GM12878 (cell line): ENCODE measurements at regions not wholly inside any gene's neighbourhood (a gene's known extent, or its start where the extent isn't known, plus 50 kb on each side); places are given as distances from the start of the nearest gene placed in this dataset.

Experiments used
- ATAC-seq: fragments of 200-7000 bp; cut with Tn5 transposase; 3 replicates; pipeline ENCODE4 v1.9.1; 2020; ENCODE audit warnings: mild to moderate bottlenecking, moderate library complexity
- BruUV-seq: library from RNA; stranded (reverse); fragments of 400-500 nt; replicated peaks from 2 replicates; lab custom pipeline; 2021; lab: Mats Ljungman, UMichigan
- CTCF ChIA-PET: fragments of 300-600 bp; sonication (Branson Sonifier 250); formaldehyde crosslinking; extraction: SDS; loops from one replicate; lab custom pipeline; 2021; ENCODE audit warnings: inconsistent platforms; lab: Yijun Ruan, JAX
- POLR2A ChIA-PET: fragments of 350-600 bp; formaldehyde crosslinking; extraction: SDS; loops from one replicate; lab custom pipeline; 2021; ENCODE audit warnings: inconsistent platforms; lab: Charles Lee
- RAD21 ChIA-PET: fragments of 300-600 bp; sonication (Branson Sonifier 250); formaldehyde crosslinking; loops from one replicate; lab custom pipeline; 2023; ENCODE audit warnings: antibody characterized with exemption; ENCODE audit not compliant: unreplicated experiment; lab: Charles Lee
- SMC1A ChIA-PET: fragments of 300-600 bp; sonication (Branson Sonifier 250); formaldehyde crosslinking; loops from one replicate; lab custom pipeline; 2023; ENCODE audit not compliant: unreplicated experiment, uncharacterized antibody; lab: Charles Lee
- DNase-seq: peaks from one replicate; pipeline ENCODE4 v3.0.0-alpha.2; 2011; ENCODE audit warnings: low read depth, low spot score
- FAIRE-seq: peaks from 3 replicates; lab custom pipeline; 2011; peaks lifted over from hg19 to GRCh38; lab: Jason Lieb, UNC
- H2AFZ ChIP-seq: 2 replicates; pipeline ENCODE4 v1.6.0; 2011; ENCODE audit warnings: low read depth, low read length, control low read depth; ENCODE audit not compliant: control insufficient read depth
- H3K27ac ChIP-seq: 2 replicates; pipeline ENCODE4 v1.5.1; 2011; ENCODE audit warnings: control low read depth; ENCODE audit not compliant: control insufficient read depth, insufficient read depth
- H3K27me3 ChIP-seq, 2 experiments: replicated peaks in 1 of 2; 2 replicates each; pipeline versions ENCODE4 v1.6.0 to v1.6.1; 2011; ENCODE audit warnings: low read length in 1 of 2; ENCODE audit not compliant: control insufficient read depth in 2 of 2, insufficient read depth in 2 of 2
- H3K36me3 ChIP-seq, 2 experiments: 2 replicates each; pipeline ENCODE4 v1.5.1; 2011; ENCODE audit warnings: low read length in 1 of 2; ENCODE audit not compliant: control insufficient read depth in 2 of 2, insufficient read depth in 2 of 2
- H3K4me1 ChIP-seq: 2 replicates; pipeline ENCODE4 v1.6.1; 2011; ENCODE audit warnings: mild to moderate bottlenecking, low read length, moderate library complexity, mixed read lengths; ENCODE audit not compliant: control insufficient read depth, insufficient read depth
- H3K4me2 ChIP-seq: 2 replicates; pipeline ENCODE4 v1.6.0; 2011; ENCODE audit warnings: control low read depth; ENCODE audit not compliant: control insufficient read depth, insufficient read depth
- H3K4me3 ChIP-seq: fragments of 200-600 bp; sonication (generic); 2 replicates; pipeline ENCODE4 v1.5.1; 2016
- H3K79me2 ChIP-seq: 2 replicates; pipeline ENCODE4 v1.6.0; 2011; ENCODE audit warnings: low read length; ENCODE audit not compliant: control insufficient read depth, insufficient read depth
- H3K9ac ChIP-seq: 2 replicates; pipeline ENCODE4 v1.8.0; 2011; ENCODE audit warnings: low read length, control low read depth, mixed read lengths; ENCODE audit not compliant: control insufficient read depth, insufficient read depth
- H3K9me3 ChIP-seq: replicated peaks from 3 replicates; pipeline ENCODE4 v1.5.1; 2011; ENCODE audit warnings: mild to moderate bottlenecking, low read length; ENCODE audit not compliant: control insufficient read depth, insufficient read depth
- H4K20me1 ChIP-seq: 2 replicates; pipeline ENCODE4 v1.6.0; 2011; ENCODE audit not compliant: control insufficient read depth, insufficient read depth
- CREB1 ChIP-seq: IDR thresholded peaks from 2 replicates; pipeline ENCODE4 v1.6.1; 2012; ENCODE audit warnings: low read depth, mild to moderate bottlenecking, inconsistent platforms
- EGR1 ChIP-seq, 2 experiments: IDR thresholded peaks; 1 replicate in 1 of 2; 2 replicates in 1 of 2; pipeline ENCODE4 v1.6.1; 2011 to 2012; ENCODE audit warnings: low read depth in 2 of 2, low read length in 2 of 2, borderline replicate concordance in 1 of 2, mild to moderate bottlenecking in 1 of 2, moderate library complexity in 1 of 2
- FOS ChIP-seq: IDR thresholded peaks from 3 replicates; pipeline ENCODE4 v1.6.1; 2011; ENCODE audit warnings: borderline replicate concordance; ENCODE audit not compliant: insufficient read length; ENCODE audit errors: extremely low read depth
- IKZF2 ChIP-seq, 2 experiments: fragments of 450-650 bp; IDR thresholded peaks; 2 replicates each; pipeline ENCODE4 v1.6.1; 2017; ENCODE audit warnings: mild to moderate bottlenecking in 2 of 2, moderate library complexity in 2 of 2
- KDM1A ChIP-seq: fragments of 200-600 bp; sonication (generic); IDR thresholded peaks from 2 replicates; pipeline ENCODE4 v1.6.1; 2016; ENCODE audit warnings: borderline replicate concordance
- MTA3 ChIP-seq: IDR thresholded peaks from 2 replicates; pipeline ENCODE4 v1.6.1; 2012; ENCODE audit warnings: low read length, inconsistent platforms, borderline replicate concordance
- MYC ChIP-seq: IDR thresholded peaks from 2 replicates; pipeline ENCODE4 v1.6.1; 2011; ENCODE audit warnings: mild to moderate bottlenecking, low read length, moderate library complexity, inconsistent platforms; ENCODE audit not compliant: insufficient read depth, insufficient replicate concordance, insufficient read length, severe bottlenecking
- NFXL1 ChIP-seq: fragments of 450-650 bp; IDR thresholded peaks from 2 replicates; pipeline ENCODE4 v1.6.1; 2017; ENCODE audit warnings: antibody characterized with exemption, mild to moderate bottlenecking, borderline replicate concordance
- NR2C2 ChIP-seq: IDR thresholded peaks from 2 replicates; pipeline ENCODE4 v1.6.1; 2011; ENCODE audit warnings: borderline replicate concordance, low read depth; ENCODE audit not compliant: control insufficient read depth, insufficient read length
- POLR2A ChIP-seq: IDR thresholded peaks from 2 replicates; pipeline ENCODE4 v1.6.1; 2011; ENCODE audit warnings: low read depth, mild to moderate bottlenecking, low read length
- RELA ChIP-seq: fragments of 450-650 bp; IDR thresholded peaks from 2 replicates; pipeline ENCODE4 v1.8.0; 2014; ENCODE audit warnings: borderline replicate concordance; ENCODE audit not compliant: partially characterized antibody
- TCF12 ChIP-seq: IDR thresholded peaks from 2 replicates; pipeline ENCODE4 v1.6.1; 2011; ENCODE audit warnings: low read depth, mild to moderate bottlenecking, low read length
- WRNIP1 ChIP-seq: IDR thresholded peaks from 2 replicates; pipeline ENCODE4 v1.6.1; 2011; ENCODE audit warnings: low read depth, low read length, improper control_type of control experiment, borderline replicate concordance
- ZBED1 ChIP-seq: IDR thresholded peaks from 2 replicates; pipeline ENCODE4 v1.6.1; 2016; ENCODE audit warnings: borderline replicate concordance
- ZBTB33 ChIP-seq: fragments of 450-650 bp; IDR thresholded peaks from 2 replicates; pipeline ENCODE4 v1.6.1; 2017; ENCODE audit warnings: mild to moderate bottlenecking
- ZNF207 ChIP-seq: fragments of 450-650 bp; IDR thresholded peaks from 2 replicates; pipeline ENCODE4 v1.6.1; 2014; ENCODE audit warnings: antibody characterized with exemption, mild to moderate bottlenecking, borderline replicate concordance
- ZNF217 ChIP-seq: fragments of 450-650 bp; IDR thresholded peaks from 2 replicates; pipeline ENCODE4 v1.6.1; 2017; ENCODE audit warnings: antibody characterized with exemption, mild to moderate bottlenecking
- ZNF592 ChIP-seq: fragments of 450-650 bp; IDR thresholded peaks from 2 replicates; pipeline ENCODE4 v1.6.1; 2017; ENCODE audit warnings: mild to moderate bottlenecking, moderate library complexity
- ZSCAN29 ChIP-seq: fragments of 450-650 bp; IDR thresholded peaks from 2 replicates; pipeline ENCODE4 v1.6.1; 2017; ENCODE audit warnings: mild to moderate bottlenecking, moderate library complexity
- WGBS: methylation state at CpG from one replicate; pipeline ENCODE4 v1.1.6; 2016; ENCODE audit warnings: low lambda C conversion rate; ENCODE audit not compliant: insufficient replicate concordance, insufficient coverage; ENCODE audit errors: missing lambda C conversion rate; 5-methylcytosine and 5-hydroxymethylcytosine counted together
- in situ Hi-C: fragments of 300-500 bp; cut with MboI; formaldehyde crosslinking; loops from 9 replicates; pipeline ENCODE4 v1.14.3; 2018; ENCODE audit warnings: mixed read lengths
- intact Hi-C: fragments of 100-400 bp; cut with micrococcal nuclease; formaldehyde crosslinking; loops from one replicate; pipeline ENCODE4 v1.14.2; 2022; ENCODE audit not compliant: unreplicated experiment

GRCh38 chr12:39007619-39008018 lies 102.2 kb upstream of the CPNE8 start (continued):
- no peak for TF ChIP-seq ZBTB33
- no peak for TF ChIP-seq POLR2A
- TF ChIP-seq IKZF2 (IDR thresholded peaks at IDR 0.05), result no peak
- TF ChIP-seq ZNF592, result no peak
- no peak for TF ChIP-seq CREB1
- no peak for TF ChIP-seq MYC

GRCh38 chr12:39006286-39006685 lies 100.9 kb upstream of the CPNE8 start:
- TF ChIP-seq TCF12 (no peak), EGR1 (IDR thresholded peaks at IDR 0.05; ENCODE audit: borderline replicate concordance in 1 of 2, low read depth in 2 of 2, low read length in 2 of 2) (no peak), RELA (no peak), WRNIP1 (no peak), MTA3 (no peak), NR2C2 (no peak), FOS (no peak), ZNF207 (no peak), ZNF217 (no peak), ZSCAN29 (no peak), ZBED1 (no peak), NFXL1 (no peak), KDM1A (no peak)
- TF ChIP-seq, all 136 proteins: peak for 0
- Histone ChIP-seq H3K4me1 (no peaks in the 10 kb centered on the region), H3K27me3 (no peaks in the 10 kb centered on the region), H2AFZ (no peak overlapping the region), H3K36me3 (no peaks in the 10 kb centered on the region), H3K4me2 (no peak overlapping the region), H3K9ac (no peak overlapping the region), H4K20me1 (no peaks in the 10 kb centered on the region), H3K27ac (no peak overlapping the region), H3K4me3 (no peak overlapping the region), H3K9me3 (no peaks in the 10 kb centered on the region), H3K79me2 (no peaks in the 10 kb centered on the region)
- DNase-seq (no peak), FAIRE-seq (no peak), ATAC-seq (peak; percentile 62)
- CTCF ChIA-PET, result no interaction called here
- RAD21 ChIA-PET, result no interaction called here
- BruUV-seq, result no TSS peak
- POLR2A ChIA-PET, result no interaction called here
- intact Hi-C loops (no loop called here), in situ Hi-C loops (no loop called here)
- SMC1A ChIA-PET, result no interaction called here
- 0% methylated on average over 2 of the region's 2 CpGs for WGBS
